Esophagus muscularis mucosa (tissue), 4 donors: ENCODE measurements at regions not wholly inside any gene's neighbourhood (a gene's known extent, or its start where the extent isn't known, plus 50 kb on each side); places are given as distances from the start of the nearest gene placed in this dataset.
"Not testable (repeated sequence)": the region's sequence is repeated elsewhere in the genome, so short reads cannot be mapped to it uniquely, and the experiment has no call there.

Experiments used
- DNase-seq: peaks from one replicate; pipeline ENCODE4 v3.0.0-alpha.2; 2017; ENCODE audit errors: extremely low spot score
- H3K27ac ChIP-seq, 4 donors: fragments of 200-600 bp; sonication (generic); replicated peaks in 1 of 4; 1 replicate in 3 of 4; 2 replicates in 1 of 4; pipeline ENCODE4 v1.5.1; 2016 to 2019; ENCODE audit warnings: mild to moderate bottlenecking in 1 of 4
- H3K27me3 ChIP-seq, 4 donors: fragments of 200-600 bp; sonication (generic); one replicate each; pipeline versions ENCODE4 v1.5.1 to v1.6.0; 2016 to 2019
- H3K36me3 ChIP-seq, 4 donors: fragments of 200-600 bp; sonication (generic); one replicate each; pipeline ENCODE4 v1.5.1; 2016 to 2019
- H3K4me1 ChIP-seq, 4 donors: fragments of 200-600 bp; sonication (generic); one replicate each; pipeline ENCODE4 v1.5.1; 2016 to 2019
- H3K4me3 ChIP-seq, 4 donors: fragments of 200-600 bp; sonication (generic); 1 replicate in 2 of 4; 2 replicates in 2 of 4; pipeline ENCODE4 v1.5.1; 2016 to 2019; ENCODE audit warnings: mild to moderate bottlenecking in 4 of 4, moderate library complexity in 1 of 4
- H3K9me3 ChIP-seq, 4 donors: fragments of 200-600 bp; sonication (generic); 1 replicate in 3 of 4; 2 replicates in 1 of 4; pipeline ENCODE4 v1.5.1; 2016 to 2019
- CTCF ChIP-seq, 3 experiments: fragments of 200-600 bp in 2 of 3; fragments of 450-650 bp in 1 of 3; sonication (generic) in 2 of 3; IDR thresholded peaks; one replicate each; pipeline ENCODE4 v1.5.1; 2017 to 2019; ENCODE audit warnings: antibody characterized with exemption in 3 of 3, mild to moderate bottlenecking in 2 of 3, moderate library complexity in 1 of 3
- EP300 ChIP-seq: sonication (generic); formaldehyde crosslinking; IDR thresholded peaks from one replicate; pipeline ENCODE4 v1.6.1; 2017; ENCODE audit warnings: antibody characterized with exemption
- POLR2A ChIP-seq: fragments of 450-650 bp; IDR thresholded peaks from one replicate; pipeline ENCODE4 v1.6.1; 2017; ENCODE audit warnings: antibody characterized with exemption, moderate library complexity, mild to moderate bottlenecking, low read depth
- POLR2AphosphoS5 ChIP-seq, 2 donors: sonication (generic); formaldehyde crosslinking; IDR thresholded peaks; one replicate each; pipeline ENCODE4 v1.6.1; 2017; ENCODE audit warnings: antibody characterized with exemption in 2 of 2
- WGBS: methylation state at CpG from one replicate; pipeline ENCODE4 v1.1.5; 2018; 5-methylcytosine and 5-hydroxymethylcytosine counted together
- intact Hi-C: fragments of 100-400 bp; cut with DNase I; formaldehyde crosslinking; loops from one replicate; pipeline ENCODE4 v1.15.1; 2023

- intact Hi-C loops, result no loop called here
- 100% methylated on average over 1 of the region's 1 CpG for WGBS
- Histone ChIP-seq H3K27ac (no peak overlapping the region), H3K36me3 (no peaks in the 10 kb centered on the region), H3K4me3 (no peak overlapping the region), H3K9me3 (no peaks in the 10 kb centered on the region), H3K27me3 (no peaks in the 10 kb centered on the region), H3K4me1 (no peaks in the 10 kb centered on the region)
- DNase-seq, result no peak
- TF ChIP-seq POLR2AphosphoS5 (IDR thresholded peaks at IDR 0.05) (no peak), EP300 (no peak), POLR2A (no peak), CTCF (IDR thresholded peaks at IDR 0.05) (no peak)
These were observed 213.5 kb upstream of the PIEZO2 start for GRCh38 chr18:11362856-11363255.

GRCh38 chr18:11361862-11362261 is 212.5 kb upstream of the PIEZO2 start:
- not testable (repeated sequence) for H3K4me3 ChIP-seq, DNase-seq
- WGBS, result 92% methylated on average over 6 of the region's 6 CpGs

DNA sequence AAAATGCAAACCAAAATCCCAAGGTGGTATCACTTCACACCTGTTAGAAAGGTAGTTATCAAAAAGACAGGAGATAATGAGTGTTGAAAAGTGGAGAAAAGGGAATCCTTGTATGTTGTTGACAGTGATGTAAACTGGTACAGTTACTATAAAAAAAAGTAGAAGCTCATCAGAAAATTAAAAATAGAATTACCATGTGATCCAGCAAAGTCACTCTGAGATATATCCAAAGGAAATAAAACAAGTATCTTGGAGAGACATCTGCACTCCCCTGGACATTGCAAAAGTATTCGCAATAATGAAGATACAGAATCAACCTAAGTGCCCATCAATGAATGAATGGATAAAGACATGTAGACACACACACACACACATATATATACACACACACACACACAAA is 208.3 kb upstream of the PIEZO2 start:
- peaks cover 0 to 4% (median 0%) of the 10 kb centered on the region in 4 donors for H3K9me3 ChIP-seq
- 90% methylated on average over 1 of the region's 1 CpG for WGBS
- no peak for TF ChIP-seq EP300
- no peak for TF ChIP-seq POLR2A
- TF ChIP-seq POLR2AphosphoS5 (IDR thresholded peaks at IDR 0.05), result no peak
- no peak for TF ChIP-seq CTCF (IDR thresholded peaks at IDR 0.05)

More at GRCh38 chr18:11361862-11362261, 212.5 kb upstream of the PIEZO2 start:
- H3K36me3 ChIP-seq, intact Hi-C loops, H3K9me3 ChIP-seq, H3K27ac ChIP-seq, H3K27me3 ChIP-seq, H3K4me1 ChIP-seq: not testable (repeated sequence)

DNA sequence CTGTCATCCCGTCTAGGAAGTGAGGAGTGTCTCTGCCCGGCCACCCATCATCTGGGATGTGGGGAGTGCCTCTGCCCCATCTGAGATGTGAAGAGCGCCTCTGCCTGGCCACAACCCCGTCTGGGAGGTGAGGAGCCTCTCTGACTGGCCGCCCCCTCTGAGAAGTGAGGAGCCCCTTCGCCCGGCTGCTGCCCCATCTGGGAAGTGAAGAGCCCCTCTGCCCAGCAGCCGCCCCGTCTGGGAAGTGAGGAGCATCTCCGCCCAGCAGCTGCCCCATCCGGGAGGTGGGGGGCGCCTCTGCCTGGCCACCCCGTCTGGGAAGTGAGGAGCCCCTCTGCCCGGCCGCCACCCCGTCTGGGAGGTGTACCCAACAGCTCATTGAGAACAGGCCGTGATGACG is 195.2 kb upstream of the PIEZO2 start:
- H3K36me3 ChIP-seq, H3K27ac ChIP-seq, H3K27me3 ChIP-seq, DNase-seq, H3K4me1 ChIP-seq, H3K4me3 ChIP-seq, intact Hi-C loops: not testable (repeated sequence)
- H3K9me3 ChIP-seq, result peaks cover 0 to 48% (median 25%) of the 10 kb centered on the region in 4 donors
- 91% methylated on average over 11 of the region's 18 CpGs for WGBS

More for the DNA sequence above, 208.3 kb upstream of the PIEZO2 start:
- H3K36me3 ChIP-seq, result no peaks in the 10 kb centered on the region
- intact Hi-C loops, result no loop called here
- H3K4me1 ChIP-seq, result no peaks in the 10 kb centered on the region
- DNase-seq, result no peak
- no peaks in the 10 kb centered on the region for H3K27me3 ChIP-seq
- no peak overlapping the region for H3K27ac ChIP-seq
- no peak overlapping the region for H3K4me3 ChIP-seq

DNA sequence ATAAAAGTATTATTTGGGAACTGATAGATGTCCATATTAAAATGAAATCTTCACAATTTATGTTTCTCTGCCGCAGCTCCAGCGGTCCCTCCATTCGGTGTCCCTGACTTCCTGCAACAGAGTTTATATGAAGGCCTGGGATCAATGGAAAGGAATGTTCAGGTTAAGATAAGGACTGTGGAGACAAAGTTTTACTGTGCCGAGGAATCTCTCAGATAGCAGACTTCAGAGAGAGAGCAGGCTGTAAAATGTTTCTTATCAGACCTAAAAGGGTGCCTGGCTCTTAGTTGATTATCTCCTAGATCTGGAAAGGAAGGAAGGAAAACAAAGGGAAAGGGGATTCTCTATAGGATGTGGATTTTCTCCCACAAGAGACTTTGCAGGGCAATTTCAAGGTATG is 193.7 kb upstream of the PIEZO2 start:
- intact Hi-C loops, result no loop called here
- Histone ChIP-seq H3K36me3 (no peaks in the 10 kb centered on the region), H3K9me3 (peaks cover 0 to 35% (median 21%) of the 10 kb centered on the region in 4 donors), H3K4me1 (peaks cover 0 to 7% (median 2%) of the 10 kb centered on the region in 4 donors), H3K27ac (no peak overlapping the region), H3K4me3 (no peak overlapping the region), H3K27me3 (no peaks in the 10 kb centered on the region)
- WGBS, result 87% methylated on average over 4 of the region's 4 CpGs
- no peak for DNase-seq
- no peak for TF ChIP-seq CTCF (IDR thresholded peaks at IDR 0.05)
- no peak for TF ChIP-seq POLR2A
- TF ChIP-seq POLR2AphosphoS5 (IDR thresholded peaks at IDR 0.05), result no peak
- no peak for TF ChIP-seq EP300

DNA sequence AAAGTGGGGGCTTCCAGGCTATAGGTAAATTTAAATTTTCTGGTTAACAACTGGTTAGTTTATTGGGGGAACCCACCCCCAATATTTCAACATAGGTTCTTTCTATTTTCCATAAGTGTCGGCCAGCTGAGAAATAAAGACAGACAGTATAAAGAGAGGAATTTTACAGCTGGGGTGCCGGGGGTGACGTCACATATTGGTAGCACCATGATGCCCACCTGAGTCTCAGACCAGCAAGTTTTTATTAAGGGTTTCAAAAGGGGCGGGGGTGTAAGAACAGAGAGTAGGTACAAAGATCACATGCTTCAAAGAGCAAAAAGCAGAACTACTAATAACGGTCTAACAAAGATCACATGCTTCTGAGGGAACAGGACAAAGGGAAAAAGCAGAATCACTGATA is 192.7 kb upstream of the PIEZO2 start:
- H3K9me3 ChIP-seq, result peaks cover 0 to 25% (median 13%) of the 10 kb centered on the region in 4 donors
- H3K27me3 ChIP-seq, H3K36me3 ChIP-seq, DNase-seq, H3K4me1 ChIP-seq, H3K4me3 ChIP-seq, intact Hi-C loops, H3K27ac ChIP-seq: not testable (repeated sequence)
- WGBS, result 84% methylated on average over 5 of the region's 5 CpGs
